Brain microvascular endothelial cell (primary cell): ENCODE measurements at regions not wholly inside any gene's neighbourhood (a gene's known extent, or its start where the extent isn't known, plus 50 kb on each side); places are given as distances from the start of the nearest gene placed in this dataset.

Source experiments
- DNase-seq: peaks from one replicate; pipeline ENCODE4 v3.0.0-alpha.2; 2020
- H3K27ac ChIP-seq: fragments of 250-450 bp; sonication (Bioruptor Pico); 2 replicates; pipeline ENCODE4 v1.5.1; 2020; ENCODE audit warnings: mild to moderate bottlenecking, moderate library complexity
- H3K27me3 ChIP-seq: fragments of 250-450 bp; sonication (Bioruptor Pico); replicated peaks from 2 replicates; pipeline ENCODE4 v1.5.1; 2020; ENCODE audit warnings: mild to moderate bottlenecking
- H3K36me3 ChIP-seq: fragments of 250-450 bp; sonication (Bioruptor Pico); replicated peaks from 2 replicates; pipeline ENCODE4 v1.5.1; 2020; ENCODE audit warnings: mild to moderate bottlenecking
- H3K4me3 ChIP-seq: 2 replicates; pipeline ENCODE4 v1.5.1; 2011; ENCODE audit warnings: low read depth, mild to moderate bottlenecking, control low read depth, low read length, moderate library complexity
- in situ Hi-C: cut with HindIII; loops from 2 replicates; pipeline ENCODE4 v1.10.0; 2017; ENCODE audit warnings: low sequenced_read_pairs, low pct_ligation_motif_present
- TF ChIP-seq, protein P1 (sequence below): IDR thresholded peaks from 2 replicates; pipeline ENCODE4 v1.5.1; 2011; ENCODE audit warnings: low read depth, mild to moderate bottlenecking, moderate library complexity, low read length, control low read depth, inconsistent platforms; ENCODE audit errors: missing control alignments

GRCh38 chr17:77872714-77873499 is 85.6 kb upstream of the TNRC6C start:
- Histone ChIP-seq H3K27ac (no peak overlapping the region), H3K4me3 (no peak overlapping the region), H3K36me3 (no peaks in the 10 kb centered on the region), H3K27me3 (peaks cover 5% of the 10 kb centered on the region)
- TF ChIP-seq, protein P1, sequence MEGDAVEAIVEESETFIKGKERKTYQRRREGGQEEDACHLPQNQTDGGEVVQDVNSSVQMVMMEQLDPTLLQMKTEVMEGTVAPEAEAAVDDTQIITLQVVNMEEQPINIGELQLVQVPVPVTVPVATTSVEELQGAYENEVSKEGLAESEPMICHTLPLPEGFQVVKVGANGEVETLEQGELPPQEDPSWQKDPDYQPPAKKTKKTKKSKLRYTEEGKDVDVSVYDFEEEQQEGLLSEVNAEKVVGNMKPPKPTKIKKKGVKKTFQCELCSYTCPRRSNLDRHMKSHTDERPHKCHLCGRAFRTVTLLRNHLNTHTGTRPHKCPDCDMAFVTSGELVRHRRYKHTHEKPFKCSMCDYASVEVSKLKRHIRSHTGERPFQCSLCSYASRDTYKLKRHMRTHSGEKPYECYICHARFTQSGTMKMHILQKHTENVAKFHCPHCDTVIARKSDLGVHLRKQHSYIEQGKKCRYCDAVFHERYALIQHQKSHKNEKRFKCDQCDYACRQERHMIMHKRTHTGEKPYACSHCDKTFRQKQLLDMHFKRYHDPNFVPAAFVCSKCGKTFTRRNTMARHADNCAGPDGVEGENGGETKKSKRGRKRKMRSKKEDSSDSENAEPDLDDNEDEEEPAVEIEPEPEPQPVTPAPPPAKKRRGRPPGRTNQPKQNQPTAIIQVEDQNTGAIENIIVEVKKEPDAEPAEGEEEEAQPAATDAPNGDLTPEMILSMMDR, result no peak
- in situ Hi-C loops, result no loop called here
- no peak for DNase-seq

DNA sequence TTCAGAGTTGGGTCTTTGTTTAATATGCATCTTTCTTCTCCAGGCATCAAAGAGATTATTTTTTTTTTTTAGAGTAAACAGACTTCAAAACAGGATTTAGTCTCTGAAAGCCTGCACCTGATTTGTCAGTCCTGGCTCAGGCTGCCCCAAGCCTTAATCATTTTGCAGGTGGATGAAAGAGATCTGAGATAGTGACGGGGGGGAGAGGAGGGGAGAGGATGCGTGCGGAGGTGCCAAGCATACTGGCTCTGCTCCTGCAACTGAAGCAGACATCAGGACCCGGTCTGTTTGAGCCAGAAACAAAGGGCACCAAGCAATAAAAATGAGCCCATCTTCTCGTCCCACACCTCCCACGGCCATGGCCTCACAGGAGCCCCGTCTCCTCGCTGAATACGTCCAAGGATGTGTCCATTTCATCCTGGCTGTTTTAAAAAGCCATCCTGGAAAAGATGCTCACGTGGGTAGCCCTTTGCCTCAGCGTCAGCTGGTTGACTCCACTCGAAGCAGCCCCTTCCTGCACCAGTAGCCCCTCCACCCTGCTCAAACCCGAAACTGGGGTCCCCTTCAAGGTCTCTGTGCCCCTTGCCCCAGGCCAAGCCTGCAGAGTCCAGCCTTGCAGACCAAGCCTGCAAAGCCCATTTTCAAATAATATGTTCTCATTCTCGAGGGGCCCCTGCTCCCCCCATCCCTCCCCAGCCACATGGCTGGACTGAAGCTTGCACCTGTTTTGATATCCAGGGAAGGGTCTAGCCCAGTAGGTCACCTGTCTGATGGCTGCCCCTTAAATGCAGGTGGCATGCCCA is 84.8 kb upstream of the TNRC6C start:
- H3K36me3 ChIP-seq, result no peaks in the 10 kb centered on the region
- H3K27ac ChIP-seq, result no peak overlapping the region
- no peak for DNase-seq
- H3K27me3 ChIP-seq, result peaks cover 5% of the 10 kb centered on the region
- in situ Hi-C loops, result no loop called here
- TF ChIP-seq, protein P1, result no peak
- H3K4me3 ChIP-seq, result no peak overlapping the region

DNA sequence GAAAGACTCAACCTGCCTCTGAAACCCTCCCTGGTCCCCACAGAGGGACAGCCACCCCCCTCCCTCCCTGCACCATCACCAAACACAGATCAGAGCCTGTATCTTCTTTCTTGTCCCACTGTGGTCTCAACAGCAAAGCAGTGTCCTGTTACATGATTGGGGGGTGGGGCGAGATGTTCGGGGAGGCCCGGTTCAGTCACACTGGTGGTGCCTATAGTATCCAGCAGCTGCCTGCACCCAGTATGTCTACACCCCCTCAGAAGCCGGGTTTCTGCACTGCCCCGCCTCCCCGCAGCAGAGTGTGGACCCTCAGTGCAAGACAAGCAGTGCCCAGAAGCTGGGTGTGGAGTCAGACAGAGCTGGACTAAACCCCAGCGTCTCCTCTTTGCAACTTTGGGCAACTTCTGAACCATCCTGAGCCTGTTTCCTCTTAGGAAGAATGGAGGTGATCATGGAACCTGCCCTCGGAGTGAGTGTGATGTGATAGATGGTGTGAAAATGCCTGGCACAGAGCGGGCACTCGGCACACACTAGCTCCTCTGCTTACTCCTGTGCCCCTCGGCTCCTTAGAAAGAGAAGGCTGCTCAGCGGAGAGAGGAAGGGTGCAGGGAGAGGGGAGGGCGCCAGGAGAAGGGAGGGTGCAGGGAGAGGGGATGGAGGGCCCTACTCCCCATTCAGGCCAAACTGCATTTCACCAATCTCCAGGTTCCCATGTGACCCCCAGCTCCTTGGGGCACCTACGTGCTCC is 84.0 kb upstream of the TNRC6C start:
- Histone ChIP-seq H3K27me3 (peaks cover 5% of the 10 kb centered on the region), H3K27ac (no peak overlapping the region), H3K36me3 (no peaks in the 10 kb centered on the region), H3K4me3 (no peak overlapping the region)
- TF ChIP-seq, protein P1, result no peak
- no peak for DNase-seq
- in situ Hi-C loops, result no loop called here

- H3K36me3 ChIP-seq, result no peaks in the 10 kb centered on the region
- peak; percentile 34 for DNase-seq
- peaks cover 4% of the 10 kb centered on the region for H3K27me3 ChIP-seq
- no peak overlapping the region for H3K27ac ChIP-seq
- no peak overlapping the region for H3K4me3 ChIP-seq
- in situ Hi-C loops, result no loop called here
- TF ChIP-seq, protein P1, result no peak
Measured at GRCh38 chr17:77875051-77875780, 83.3 kb upstream of the TNRC6C start.

GRCh38 chr17:77875881-77876509 is 82.5 kb upstream of the TNRC6C start:
- DNase-seq, result peak; percentile 24
- H3K27me3 ChIP-seq, result peaks cover 4% of the 10 kb centered on the region
- no peak overlapping the region for H3K27ac ChIP-seq
- H3K36me3 ChIP-seq, result no peaks in the 10 kb centered on the region
- in situ Hi-C loops, result no loop called here
- TF ChIP-seq, protein P1, result no peak
- no peak overlapping the region for H3K4me3 ChIP-seq
